Fibroblast of lung (primary cell): ENCODE measurements at regions not wholly inside any gene's neighbourhood (a gene's known extent, or its start where the extent isn't known, plus 50 kb on each side); places are given as distances from the start of the nearest gene placed in this dataset.

ENCODE experiments used
- DNase-seq, 2 donors: peaks; one replicate each; pipeline versions ENCODE4 v3.0.0 to v3.0.0-alpha.2; 2010; ENCODE audit warnings: low read depth in 2 of 2
- H2AFZ ChIP-seq: 2 replicates; pipeline ENCODE4 v1.5.1; 2012; ENCODE audit warnings: low read length, control low read depth, inconsistent platforms
- H3K27ac ChIP-seq: 2 replicates; pipeline ENCODE4 v1.5.1; 2011; ENCODE audit warnings: low read length, control low read depth; ENCODE audit not compliant: insufficient read depth
- H3K27me3 ChIP-seq: 2 replicates; pipeline ENCODE4 v1.5.1; 2011; ENCODE audit warnings: mild to moderate bottlenecking, low read length; ENCODE audit not compliant: control insufficient read depth, insufficient read depth
- H3K36me3 ChIP-seq: 2 replicates; pipeline ENCODE4 v1.5.1; 2011; ENCODE audit warnings: low read length; ENCODE audit not compliant: control insufficient read depth, insufficient read depth
- H3K4me1 ChIP-seq: 2 replicates; pipeline ENCODE4 v1.5.1; 2011; ENCODE audit warnings: low read length; ENCODE audit not compliant: control insufficient read depth, insufficient read depth; ENCODE audit errors: extremely low read depth
- H3K4me2 ChIP-seq: 2 replicates; pipeline ENCODE4 v1.5.1; 2011; ENCODE audit warnings: low read length, control low read depth; ENCODE audit not compliant: insufficient read depth; ENCODE audit errors: extremely low read depth
- H3K4me3 ChIP-seq, 4 experiments: fragments of 200-600 bp in 1 of 4; sonication (generic) in 1 of 4; replicated peaks in 1 of 4; 2 replicates each; pipeline ENCODE4 v1.5.1; 2011 to 2016; ENCODE audit warnings: low read length in 4 of 4, low read depth in 3 of 4, mild to moderate bottlenecking in 3 of 4, control low read depth in 2 of 4, inconsistent platforms in 1 of 4, mixed read lengths in 1 of 4; ENCODE audit not compliant: insufficient read depth in 1 of 4; ENCODE audit errors: control extremely low read depth in 1 of 4
- H3K79me2 ChIP-seq: 2 replicates; pipeline ENCODE4 v1.5.1; 2012; ENCODE audit warnings: mild to moderate bottlenecking, low read length, inconsistent platforms; ENCODE audit not compliant: control insufficient read depth, insufficient read depth
- H3K9ac ChIP-seq: 2 replicates; pipeline ENCODE4 v1.5.1; 2011; ENCODE audit warnings: mild to moderate bottlenecking, low read length, control low read depth; ENCODE audit not compliant: insufficient read depth
- H3K9me3 ChIP-seq: 2 replicates; pipeline ENCODE4 v1.5.1; 2012; ENCODE audit warnings: low read depth, low read length; ENCODE audit not compliant: control insufficient read depth, insufficient read depth
- H4K20me1 ChIP-seq: 2 replicates; pipeline ENCODE4 v1.5.1; 2011; ENCODE audit warnings: low read length; ENCODE audit not compliant: control insufficient read depth, insufficient read depth; ENCODE audit errors: extremely low read depth
- EZH2 ChIP-seq: IDR thresholded peaks from 2 replicates; pipeline ENCODE4 v1.5.1; 2012; ENCODE audit warnings: low read length, control low read depth, mild to moderate bottlenecking; ENCODE audit errors: missing control alignments
- TF ChIP-seq, protein P1 (sequence below), 2 donors: IDR thresholded peaks in 1 of 2; conservative IDR thresholded peaks in 1 of 2; 1 replicate in 1 of 2; 2 replicates in 1 of 2; pipeline ENCODE4 v1.5.1; 2011 to 2012; ENCODE audit warnings: low read length in 2 of 2, control low read depth in 1 of 2, inconsistent platforms in 1 of 2, low read depth in 1 of 2, mild to moderate bottlenecking in 1 of 2

DNA sequence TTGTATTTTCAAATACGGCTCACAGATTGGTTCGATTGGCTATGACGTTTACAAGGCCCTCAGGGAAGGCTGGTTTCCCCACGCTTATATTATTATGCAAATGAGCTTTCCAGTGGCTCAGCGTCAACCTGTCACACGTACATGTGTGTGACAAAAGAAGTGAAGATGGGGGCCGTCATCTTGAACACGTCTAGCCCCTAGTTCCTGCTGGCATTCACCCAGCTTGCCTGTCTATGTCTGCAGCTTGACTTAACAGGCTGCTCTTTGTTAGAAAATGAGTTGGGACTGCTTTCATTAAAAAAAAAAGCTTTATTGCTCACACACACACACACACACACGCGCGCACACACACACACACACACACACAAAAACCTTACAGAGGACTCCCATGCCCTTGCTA lies 283.6 kb upstream of the CTSO start:
- H3K4me3 ChIP-seq = no peak overlapping the region
- H4K20me1 ChIP-seq = no peaks in the 10 kb centered on the region
- H3K27ac ChIP-seq = no peak overlapping the region
- H3K4me1 ChIP-seq = no peaks in the 10 kb centered on the region
- no peak overlapping the region for H3K9ac ChIP-seq
- TF ChIP-seq, protein P1, sequence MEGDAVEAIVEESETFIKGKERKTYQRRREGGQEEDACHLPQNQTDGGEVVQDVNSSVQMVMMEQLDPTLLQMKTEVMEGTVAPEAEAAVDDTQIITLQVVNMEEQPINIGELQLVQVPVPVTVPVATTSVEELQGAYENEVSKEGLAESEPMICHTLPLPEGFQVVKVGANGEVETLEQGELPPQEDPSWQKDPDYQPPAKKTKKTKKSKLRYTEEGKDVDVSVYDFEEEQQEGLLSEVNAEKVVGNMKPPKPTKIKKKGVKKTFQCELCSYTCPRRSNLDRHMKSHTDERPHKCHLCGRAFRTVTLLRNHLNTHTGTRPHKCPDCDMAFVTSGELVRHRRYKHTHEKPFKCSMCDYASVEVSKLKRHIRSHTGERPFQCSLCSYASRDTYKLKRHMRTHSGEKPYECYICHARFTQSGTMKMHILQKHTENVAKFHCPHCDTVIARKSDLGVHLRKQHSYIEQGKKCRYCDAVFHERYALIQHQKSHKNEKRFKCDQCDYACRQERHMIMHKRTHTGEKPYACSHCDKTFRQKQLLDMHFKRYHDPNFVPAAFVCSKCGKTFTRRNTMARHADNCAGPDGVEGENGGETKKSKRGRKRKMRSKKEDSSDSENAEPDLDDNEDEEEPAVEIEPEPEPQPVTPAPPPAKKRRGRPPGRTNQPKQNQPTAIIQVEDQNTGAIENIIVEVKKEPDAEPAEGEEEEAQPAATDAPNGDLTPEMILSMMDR (conservative IDR thresholded peaks at IDR 0.05 in 1 of 2, IDR thresholded peaks at IDR 0.05 in 1 of 2; ENCODE audit: low read depth in 1 of 2, low read length in 2 of 2) = no peak
- TF ChIP-seq EZH2 = no peak
- H3K79me2 ChIP-seq = no peaks in the 10 kb centered on the region
- DNase-seq = no peak
- no peaks in the 10 kb centered on the region for H3K36me3 ChIP-seq
- H3K9me3 ChIP-seq = no peaks in the 10 kb centered on the region
- H3K4me2 ChIP-seq = no peak overlapping the region
- H2AFZ ChIP-seq = peak overlapping the region; percentile 18
- H3K27me3 ChIP-seq = no peaks in the 10 kb centered on the region

DNA sequence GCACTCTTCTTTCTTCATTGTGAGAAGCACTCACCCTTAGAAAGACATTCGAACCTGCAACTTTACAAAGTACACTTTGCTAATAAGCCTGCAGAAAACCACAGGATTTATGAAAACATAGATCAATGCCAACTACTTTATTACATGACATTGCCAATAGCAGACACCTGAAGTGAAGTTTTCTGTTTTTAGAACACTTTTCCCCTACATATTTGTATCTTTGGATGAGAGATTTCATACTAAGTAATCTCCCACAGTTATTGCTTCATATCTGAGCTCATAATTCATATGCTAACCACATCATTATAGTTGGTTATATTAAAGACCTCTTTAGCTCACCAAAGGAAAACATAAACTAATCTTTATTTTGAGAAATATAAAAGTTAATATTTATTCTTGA lies 276.5 kb upstream of the CTSO start:
- Histone ChIP-seq H3K4me1 (no peaks in the 10 kb centered on the region), H3K9me3 (no peaks in the 10 kb centered on the region), H3K27me3 (no peaks in the 10 kb centered on the region), H3K36me3 (no peaks in the 10 kb centered on the region), H3K4me3 (no peak overlapping the region), H2AFZ (no peak overlapping the region), H3K4me2 (no peak overlapping the region), H3K27ac (no peak overlapping the region), H3K9ac (no peak overlapping the region), H3K79me2 (no peaks in the 10 kb centered on the region), H4K20me1 (no peaks in the 10 kb centered on the region)
- DNase-seq = peak in 1 of 2 donors; percentile 71
- TF ChIP-seq, protein P1 (conservative IDR thresholded peaks at IDR 0.05 in 1 of 2, IDR thresholded peaks at IDR 0.05 in 1 of 2; ENCODE audit: low read depth in 1 of 2, low read length in 2 of 2) = no peak
- TF ChIP-seq EZH2 = no peak

DNA sequence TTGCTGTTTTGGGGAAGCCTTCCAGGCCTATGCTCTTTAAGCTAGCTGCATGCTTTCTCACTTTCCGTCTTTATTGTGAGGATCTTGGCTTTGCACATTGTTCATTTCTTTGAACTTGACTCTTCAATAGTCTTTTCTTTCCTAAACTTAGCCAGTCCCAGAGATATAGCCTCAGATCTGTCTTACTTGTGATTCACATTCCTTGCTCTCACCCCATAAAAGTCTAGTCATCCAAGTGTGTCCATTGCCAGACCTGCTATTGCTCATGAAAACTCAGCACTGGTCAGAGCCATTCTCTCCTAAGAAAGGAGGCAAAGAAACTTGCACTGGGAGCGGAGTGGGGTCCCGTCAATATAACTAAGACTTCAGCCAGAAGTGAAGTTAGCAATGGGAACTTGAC lies 275.0 kb upstream of the CTSO start:
- no peak overlapping the region for H3K27ac ChIP-seq
- no peaks in the 10 kb centered on the region for H3K36me3 ChIP-seq
- no peaks in the 10 kb centered on the region for H3K9me3 ChIP-seq
- H3K9ac ChIP-seq = no peak overlapping the region
- no peaks in the 10 kb centered on the region for H3K4me1 ChIP-seq
- H4K20me1 ChIP-seq = no peaks in the 10 kb centered on the region
- no peak overlapping the region for H2AFZ ChIP-seq
- H3K4me2 ChIP-seq = no peak overlapping the region
- TF ChIP-seq, protein P1 (conservative IDR thresholded peaks at IDR 0.05 in 1 of 2, IDR thresholded peaks at IDR 0.05 in 1 of 2; ENCODE audit: low read depth in 1 of 2, low read length in 2 of 2) = no peak
- no peak for TF ChIP-seq EZH2
- no peaks in the 10 kb centered on the region for H3K79me2 ChIP-seq
- no peak overlapping the region for H3K4me3 ChIP-seq
- no peaks in the 10 kb centered on the region for H3K27me3 ChIP-seq
- DNase-seq = no peak
